Panc1 (cell line): ENCODE measurements at regions not wholly inside any gene's neighbourhood (a gene's known extent, or its start where the extent isn't known, plus 50 kb on each side); places are given as distances from the start of the nearest gene placed in this dataset.

Source experiments
- CTCF ChIP-seq: fragments of 450-650 bp; IDR thresholded peaks from 2 replicates; pipeline ENCODE4 v1.5.1; 2017; ENCODE audit warnings: mild to moderate bottlenecking
- POLR2AphosphoS5 ChIP-seq: IDR thresholded peaks from 2 replicates; pipeline ENCODE4 v1.6.1; 2012; ENCODE audit warnings: mild to moderate bottlenecking, low read depth, low read length, moderate library complexity
- REST ChIP-seq, 2 experiments: IDR thresholded peaks; 2 replicates each; pipeline ENCODE4 v1.6.1; 2011 to 2012; ENCODE audit warnings: low read depth in 2 of 2, control low read depth in 1 of 2, low read length in 1 of 2, mild to moderate bottlenecking in 1 of 2, moderate library complexity in 1 of 2; ENCODE audit not compliant: insufficient read depth in 1 of 2
- TCF7L2 ChIP-seq: IDR thresholded peaks from 2 replicates; pipeline ENCODE4 v1.6.1; 2011; ENCODE audit warnings: mild to moderate bottlenecking, low read depth, low read length, inconsistent platforms

DNA sequence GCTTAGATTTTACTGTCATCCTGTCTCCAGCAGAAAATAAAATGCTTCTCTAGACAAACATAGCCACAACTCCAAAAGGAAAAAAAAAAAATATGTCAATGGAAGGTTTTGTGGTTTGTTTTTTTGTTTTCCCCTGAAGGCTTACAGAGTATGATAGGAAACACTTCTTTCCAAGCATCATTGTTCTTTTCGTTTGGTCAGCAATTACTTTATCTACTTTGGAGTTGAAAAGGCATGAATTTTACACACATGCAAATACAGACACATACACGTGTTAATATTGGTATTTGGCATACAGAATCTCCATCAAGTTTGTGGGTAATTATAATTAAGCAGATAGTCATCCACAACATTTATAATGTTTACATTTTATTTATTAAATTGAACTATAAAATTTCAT, 496.9 kb upstream of the MBL2 start:
- TF ChIP-seq CTCF, result no peak
- TF ChIP-seq TCF7L2, result no peak
- no peak for TF ChIP-seq POLR2AphosphoS5
- TF ChIP-seq REST (IDR thresholded peaks at IDR 0.05; ENCODE audit: insufficient read depth in 1 of 2, low read depth in 2 of 2, low read length in 1 of 2), result no peak
